ENCODE measurements at regions not wholly inside any gene's neighbourhood (a gene's known extent, or its start where the extent isn't known, plus 50 kb on each side); places are given as distances from the start of the nearest gene placed in this dataset.

DNA sequence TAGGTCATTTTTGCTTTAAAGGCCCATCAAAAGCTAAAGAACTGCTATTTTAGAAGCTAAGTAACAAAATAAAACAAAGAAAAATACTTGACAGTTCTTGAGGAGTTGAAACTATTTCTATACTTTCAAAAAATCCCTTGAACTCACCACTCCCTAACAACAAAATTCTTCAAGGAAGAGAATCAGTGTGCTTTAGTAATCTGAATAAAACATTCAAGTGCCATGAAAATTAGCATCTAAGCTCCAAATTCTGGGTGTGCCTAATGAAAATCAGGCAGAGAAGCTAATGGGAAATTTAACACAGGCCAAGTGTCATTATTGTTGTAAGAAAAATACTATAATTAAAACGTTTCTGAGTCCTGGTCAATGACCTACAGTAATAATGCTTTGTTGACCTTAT is 456.3 kb downstream of the ZEB2 start:
- TF ChIP-seq, protein P1, sequence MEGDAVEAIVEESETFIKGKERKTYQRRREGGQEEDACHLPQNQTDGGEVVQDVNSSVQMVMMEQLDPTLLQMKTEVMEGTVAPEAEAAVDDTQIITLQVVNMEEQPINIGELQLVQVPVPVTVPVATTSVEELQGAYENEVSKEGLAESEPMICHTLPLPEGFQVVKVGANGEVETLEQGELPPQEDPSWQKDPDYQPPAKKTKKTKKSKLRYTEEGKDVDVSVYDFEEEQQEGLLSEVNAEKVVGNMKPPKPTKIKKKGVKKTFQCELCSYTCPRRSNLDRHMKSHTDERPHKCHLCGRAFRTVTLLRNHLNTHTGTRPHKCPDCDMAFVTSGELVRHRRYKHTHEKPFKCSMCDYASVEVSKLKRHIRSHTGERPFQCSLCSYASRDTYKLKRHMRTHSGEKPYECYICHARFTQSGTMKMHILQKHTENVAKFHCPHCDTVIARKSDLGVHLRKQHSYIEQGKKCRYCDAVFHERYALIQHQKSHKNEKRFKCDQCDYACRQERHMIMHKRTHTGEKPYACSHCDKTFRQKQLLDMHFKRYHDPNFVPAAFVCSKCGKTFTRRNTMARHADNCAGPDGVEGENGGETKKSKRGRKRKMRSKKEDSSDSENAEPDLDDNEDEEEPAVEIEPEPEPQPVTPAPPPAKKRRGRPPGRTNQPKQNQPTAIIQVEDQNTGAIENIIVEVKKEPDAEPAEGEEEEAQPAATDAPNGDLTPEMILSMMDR (conservative IDR thresholded peaks at IDR 0.05; ENCODE audit: low read length), result no peak

DNA sequence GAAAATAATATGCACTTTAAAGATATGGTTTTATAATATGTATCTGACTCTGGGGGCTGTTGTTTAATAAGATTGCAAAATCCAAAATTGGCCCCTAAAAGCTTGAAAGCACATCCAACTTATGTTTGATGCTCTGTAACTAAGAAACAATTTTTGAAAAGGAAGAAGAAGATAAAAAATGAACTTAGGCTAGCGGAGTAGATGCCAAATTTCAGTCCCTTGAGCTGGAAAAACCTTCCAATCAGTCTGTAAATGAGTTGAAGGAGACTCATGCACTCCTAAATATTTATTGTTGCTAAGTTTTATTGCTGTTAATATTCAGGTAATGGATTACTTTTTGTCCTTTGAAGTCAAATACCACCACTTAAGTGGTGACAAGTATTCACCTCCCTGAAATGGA is 465.0 kb downstream of the ZEB2 start:
- no peak for DNase-seq (ENCODE audit: low read depth)
- no peak overlapping the region for H3K4me3 ChIP-seq (ENCODE audit: low read length)
- TF ChIP-seq, protein P1 (conservative IDR thresholded peaks at IDR 0.05; ENCODE audit: low read length), result no peak

More for the DNA sequence above, 456.3 kb downstream of the ZEB2 start:
- no peak for DNase-seq (ENCODE audit: low read depth)
- H3K4me3 ChIP-seq (ENCODE audit: low read length), result no peak overlapping the region

DNA sequence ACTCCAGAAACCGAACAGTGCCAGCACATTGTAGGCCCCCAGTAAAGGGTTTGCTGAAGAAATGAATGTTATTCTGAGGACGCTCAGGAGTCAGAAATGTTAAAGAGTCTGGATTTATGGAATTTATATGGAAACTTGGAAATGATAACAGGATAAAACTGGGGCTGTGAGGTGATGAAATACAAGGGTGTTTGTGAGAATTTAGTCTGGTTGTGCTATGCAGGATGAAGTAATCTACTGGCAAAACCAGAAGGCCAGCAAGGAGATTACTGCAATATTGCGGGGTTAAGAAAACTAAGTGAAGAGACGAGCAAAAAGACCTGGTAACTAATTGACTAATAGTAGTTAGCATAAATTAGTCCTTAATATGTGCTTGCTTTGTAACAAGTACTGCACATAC is 467.8 kb downstream of the ZEB2 start:
- DNase-seq (ENCODE audit: low read depth), result peak; percentile 33
- TF ChIP-seq, protein P1 (conservative IDR thresholded peaks at IDR 0.05; ENCODE audit: low read length), result no peak
- H3K4me3 ChIP-seq (ENCODE audit: low read length), result no peak overlapping the region

DNA sequence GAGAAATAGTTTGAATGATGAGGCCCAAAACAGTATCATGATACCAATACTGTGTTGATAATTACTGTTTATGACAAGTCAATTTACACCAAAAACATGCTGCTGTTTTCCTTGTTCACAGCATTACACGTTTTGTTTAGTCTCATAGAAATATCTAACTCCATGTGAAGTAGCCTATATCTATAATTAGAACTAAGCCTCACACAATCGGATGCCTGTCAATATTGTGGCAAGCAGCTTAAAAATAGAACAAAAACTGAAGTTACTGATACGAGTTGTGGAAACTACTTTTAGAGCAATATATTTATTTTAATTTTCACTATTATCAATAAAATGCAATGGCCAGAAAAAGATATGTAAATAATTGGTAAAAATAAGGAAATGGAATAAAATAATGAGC is 470.8 kb downstream of the ZEB2 start:
- H3K4me3 ChIP-seq (ENCODE audit: low read length), result no peak overlapping the region
- TF ChIP-seq, protein P1 (conservative IDR thresholded peaks at IDR 0.05; ENCODE audit: low read length), result no peak
- DNase-seq (ENCODE audit: low read depth), result no peak

DNA sequence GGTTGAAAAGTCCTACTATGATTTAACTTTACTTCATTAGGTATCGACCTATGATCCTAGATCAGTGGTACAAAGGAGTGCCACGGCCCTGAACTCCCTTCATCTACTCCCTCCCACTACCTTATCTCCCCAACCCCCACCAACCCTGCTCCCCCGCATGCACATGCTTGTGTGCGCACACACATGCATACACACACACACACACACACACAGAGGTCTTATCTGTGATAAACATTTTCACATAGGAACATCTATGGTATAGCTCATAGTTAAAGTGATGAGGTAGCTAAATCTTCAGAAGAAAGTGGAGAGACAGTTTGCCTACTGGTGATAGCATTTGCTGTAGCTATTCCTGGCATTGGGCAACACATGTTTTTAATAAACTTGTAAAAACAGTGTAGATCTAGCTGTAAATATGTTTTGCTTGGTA is 471.3 kb downstream of the ZEB2 start:
- TF ChIP-seq, protein P1 (conservative IDR thresholded peaks at IDR 0.05; ENCODE audit: low read length), result no peak
- no peak overlapping the region for H3K4me3 ChIP-seq (ENCODE audit: low read length)
- peak; percentile 29 for DNase-seq (ENCODE audit: low read depth)

DNA sequence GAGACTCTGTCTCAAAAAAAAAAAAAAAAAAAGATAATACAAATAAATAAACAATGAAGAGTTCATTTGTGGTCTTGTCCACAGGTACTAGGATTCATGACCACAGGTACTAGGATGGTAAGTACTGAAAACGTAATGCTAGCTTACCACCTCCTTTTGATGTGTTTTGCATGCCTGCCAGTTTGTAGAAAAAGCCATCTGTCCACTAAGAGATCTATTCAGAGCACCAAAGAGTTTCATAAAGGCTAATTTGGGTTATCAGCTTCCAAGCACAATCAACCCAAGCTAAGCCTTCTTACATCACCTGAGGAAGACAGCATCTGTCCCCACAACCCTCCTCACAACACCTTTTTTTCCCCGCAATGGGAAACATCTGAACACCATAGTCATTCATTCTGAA is 477.2 kb downstream of the ZEB2 start:
- TF ChIP-seq, protein P1 (conservative IDR thresholded peaks at IDR 0.05; ENCODE audit: low read length), result no peak
- no peak overlapping the region for H3K4me3 ChIP-seq (ENCODE audit: low read length)
- no peak for DNase-seq (ENCODE audit: low read depth)

DNA sequence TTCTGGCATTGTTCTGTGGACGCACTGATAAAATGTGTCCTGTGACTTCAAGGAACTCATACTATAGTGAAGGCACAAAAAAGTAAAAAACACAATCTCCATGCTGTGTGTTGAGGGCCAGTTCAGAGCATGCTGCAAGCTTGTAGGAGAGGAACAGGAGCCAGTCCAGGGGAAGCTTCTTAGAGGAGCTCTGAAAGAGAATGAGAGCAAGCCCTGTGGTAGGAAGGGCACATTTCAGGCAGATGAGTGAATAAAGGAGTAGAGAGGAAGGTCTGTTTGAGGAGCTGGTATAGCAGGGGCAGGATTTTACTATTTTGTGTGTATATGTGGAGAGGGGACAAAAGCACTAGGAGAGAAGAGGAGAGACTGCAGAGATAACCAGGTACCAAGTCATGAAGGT is 478.3 kb downstream of the ZEB2 start:
- H3K4me3 ChIP-seq (ENCODE audit: low read length), result no peak overlapping the region
- TF ChIP-seq, protein P1 (conservative IDR thresholded peaks at IDR 0.05; ENCODE audit: low read length), result no peak
- DNase-seq (ENCODE audit: low read depth), result no peak
